Ovary (tissue), 7 donors: ENCODE measurements at regions not wholly inside any gene's neighbourhood (a gene's known extent, or its start where the extent isn't known, plus 50 kb on each side); places are given as distances from the start of the nearest gene placed in this dataset.

Experiments
- DNase-seq, 5 donors: peaks; one replicate each; pipeline ENCODE4 v3.0.0-alpha.2; 2019 to 2020
- H3K27ac ChIP-seq, 2 donors: fragments of 200-600 bp; one replicate each; pipeline versions ENCODE4 v1.5.1 to v1.8.0; 2019 to 2022
- H3K27me3 ChIP-seq: fragments of 200-600 bp; one replicate; pipeline ENCODE4 v1.8.0; 2022
- H3K36me3 ChIP-seq: fragments of 200-600 bp; sonication (generic); one replicate; pipeline ENCODE4 v1.5.1; 2019
- H3K4me1 ChIP-seq: one replicate; pipeline ENCODE4 v1.8.1; 2013; ENCODE audit warnings: mild to moderate bottlenecking, moderate library complexity; ENCODE audit not compliant: insufficient read depth
- H3K4me3 ChIP-seq: fragments of 200-600 bp; sonication (generic); one replicate; pipeline ENCODE4 v1.5.1; 2017
- H3K9me3 ChIP-seq, 2 donors: fragments of 200-600 bp in 1 of 2; sonication (generic) in 1 of 2; one replicate each; pipeline versions ENCODE4 v1.5.1 to v1.8.1; 2013 to 2019; ENCODE audit warnings: mild to moderate bottlenecking in 1 of 2, moderate library complexity in 1 of 2
- EP300 ChIP-seq: sonication (generic); formaldehyde crosslinking; IDR thresholded peaks from one replicate; pipeline ENCODE4 v1.6.1; 2017; ENCODE audit warnings: antibody characterized with exemption
- POLR2A ChIP-seq: fragments of 450-650 bp; IDR thresholded peaks from one replicate; pipeline ENCODE4 v1.6.1; 2017; ENCODE audit warnings: antibody characterized with exemption, mild to moderate bottlenecking, moderate library complexity
- WGBS, 3 donors: extraction: QIAGEN DNeasy Blood & Tissue Kit in 1 of 3; methylation state at CpG; one replicate each; pipeline versions ENCODE4 v1.1.5 to v1.1.7; 2013 to 2017; 5-methylcytosine and 5-hydroxymethylcytosine counted together
- intact Hi-C, 4 donors: fragments of 100-400 bp; cut with DNase I; formaldehyde crosslinking; loops; one replicate each; pipeline versions ENCODE4 v1.11.0 to v1.15.1; 2022 to 2023
- TF ChIP-seq, protein P1 (sequence below), 3 donors: fragments of 450-650 bp in 2 of 3; fragments of 200-600 bp in 1 of 3; IDR thresholded peaks; one replicate each; pipeline versions ENCODE4 v1.5.1 to v1.8.0; 2016 to 2022; ENCODE audit warnings: antibody characterized with exemption in 3 of 3, mild to moderate bottlenecking in 1 of 3
- donor health status: DM: no; HTN: no; CAD: no; lungs with moderate emphysema.
- donor health status: DM: no; HTN: no; CAD: no.
- donor health status: Bipolar disorder and iron deficiency.
- donor health status: DM: no; HTN: no; CAD: no.
- donor health status: DM: yes; HTN: yes; CAD: no.

DNA sequence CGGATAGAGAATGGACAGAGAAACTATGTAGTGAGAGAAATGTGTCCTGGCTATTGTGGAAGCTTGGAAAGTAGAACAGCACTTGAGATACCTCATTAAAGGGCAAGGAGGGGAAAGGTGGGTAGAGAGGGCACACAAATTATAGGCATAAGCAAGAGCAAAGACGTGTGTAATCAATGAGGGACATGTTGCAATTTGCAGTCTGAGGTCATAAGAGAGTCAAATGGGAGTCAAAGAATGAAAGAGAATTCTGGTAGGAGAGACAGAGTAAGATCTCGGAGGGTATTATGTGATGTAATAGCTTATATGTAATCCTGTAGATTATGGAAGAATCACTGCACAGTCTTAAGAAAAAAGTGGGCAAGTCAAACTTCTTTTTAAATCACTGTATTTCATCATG, 312.0 kb upstream of the RGMB start:
- Histone ChIP-seq H3K27me3 (no peaks in the 10 kb centered on the region), H3K36me3 (no peaks in the 10 kb centered on the region), H3K4me1 (no peaks in the 10 kb centered on the region), H3K9me3 (no peaks in the 10 kb centered on the region), H3K27ac (no peak overlapping the region), H3K4me3 (no peak overlapping the region)
- intact Hi-C loops = no loop called here
- TF ChIP-seq POLR2A (no peak), EP300 (no peak)
- TF ChIP-seq, protein P1, sequence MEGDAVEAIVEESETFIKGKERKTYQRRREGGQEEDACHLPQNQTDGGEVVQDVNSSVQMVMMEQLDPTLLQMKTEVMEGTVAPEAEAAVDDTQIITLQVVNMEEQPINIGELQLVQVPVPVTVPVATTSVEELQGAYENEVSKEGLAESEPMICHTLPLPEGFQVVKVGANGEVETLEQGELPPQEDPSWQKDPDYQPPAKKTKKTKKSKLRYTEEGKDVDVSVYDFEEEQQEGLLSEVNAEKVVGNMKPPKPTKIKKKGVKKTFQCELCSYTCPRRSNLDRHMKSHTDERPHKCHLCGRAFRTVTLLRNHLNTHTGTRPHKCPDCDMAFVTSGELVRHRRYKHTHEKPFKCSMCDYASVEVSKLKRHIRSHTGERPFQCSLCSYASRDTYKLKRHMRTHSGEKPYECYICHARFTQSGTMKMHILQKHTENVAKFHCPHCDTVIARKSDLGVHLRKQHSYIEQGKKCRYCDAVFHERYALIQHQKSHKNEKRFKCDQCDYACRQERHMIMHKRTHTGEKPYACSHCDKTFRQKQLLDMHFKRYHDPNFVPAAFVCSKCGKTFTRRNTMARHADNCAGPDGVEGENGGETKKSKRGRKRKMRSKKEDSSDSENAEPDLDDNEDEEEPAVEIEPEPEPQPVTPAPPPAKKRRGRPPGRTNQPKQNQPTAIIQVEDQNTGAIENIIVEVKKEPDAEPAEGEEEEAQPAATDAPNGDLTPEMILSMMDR (IDR thresholded peaks at IDR 0.05) = no peak
- WGBS, 3 donors = 67 to 75% (median 71%) methylated on average over 3 of the region's 3 CpGs
- DNase-seq = no peak

DNA sequence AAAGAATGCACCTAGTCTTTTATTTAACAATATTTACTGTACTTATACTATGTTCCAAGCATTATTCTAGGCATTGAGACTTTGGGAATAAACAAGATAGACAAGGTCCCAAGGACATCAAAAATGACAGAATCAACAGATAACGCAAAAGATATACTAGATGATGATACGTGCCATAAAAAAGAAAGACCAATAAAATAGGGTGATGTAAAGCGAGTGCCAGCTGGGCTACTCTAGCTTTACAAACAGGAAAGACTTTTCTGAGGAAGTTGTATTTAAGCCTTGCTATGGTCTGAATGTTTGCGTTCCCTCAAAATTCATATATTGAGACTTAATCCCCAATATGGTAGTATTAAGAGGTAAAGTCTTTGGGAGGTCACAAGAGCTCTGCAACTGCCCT, 310.2 kb upstream of the RGMB start:
- DNase-seq = no peak
- no peaks in the 10 kb centered on the region for H3K4me1 ChIP-seq
- H3K4me3 ChIP-seq = no peak overlapping the region
- no peaks in the 10 kb centered on the region for H3K36me3 ChIP-seq
- TF ChIP-seq POLR2A = no peak
- TF ChIP-seq, protein P1 (IDR thresholded peaks at IDR 0.05) = no peak
- no peak overlapping the region for H3K27ac ChIP-seq
- 93 to 96% (median 95%) methylated on average over 4 of the region's 4 CpGs for WGBS, 3 donors
- no peaks in the 10 kb centered on the region for H3K9me3 ChIP-seq
- intact Hi-C loops = no loop called here
- no peaks in the 10 kb centered on the region for H3K27me3 ChIP-seq

DNA sequence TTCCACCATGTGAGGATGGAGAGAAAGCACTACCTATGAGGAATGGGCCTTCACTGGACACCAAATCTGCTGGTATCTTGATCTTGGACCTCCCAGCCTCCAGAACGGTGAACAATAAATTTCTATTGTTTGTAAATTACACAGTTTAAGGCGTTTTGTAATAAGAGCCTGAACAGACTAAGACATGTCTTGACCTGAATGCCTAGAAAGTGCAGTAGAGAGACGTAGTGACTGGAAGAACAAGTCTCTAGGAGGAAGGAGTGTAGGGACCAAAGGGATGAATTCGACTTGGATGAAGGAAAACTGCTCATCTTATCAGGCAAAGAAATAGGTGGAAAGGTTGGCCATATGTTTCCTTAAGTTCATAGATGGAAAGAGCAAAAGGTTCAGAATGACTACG, 309.8 kb upstream of the RGMB start:
- H3K9me3 ChIP-seq = no peaks in the 10 kb centered on the region
- no peaks in the 10 kb centered on the region for H3K4me1 ChIP-seq
- 57 to 81% (median 65%) methylated on average over 5 of the region's 5 CpGs for WGBS, 3 donors
- no peak overlapping the region for H3K27ac ChIP-seq
- H3K36me3 ChIP-seq = no peaks in the 10 kb centered on the region
- no peak for DNase-seq
- H3K27me3 ChIP-seq = no peaks in the 10 kb centered on the region
- no peak overlapping the region for H3K4me3 ChIP-seq
- intact Hi-C loops = no loop called here
- TF ChIP-seq EP300 = no peak
- TF ChIP-seq, protein P1 (IDR thresholded peaks at IDR 0.05) = no peak
- TF ChIP-seq POLR2A = no peak

DNA sequence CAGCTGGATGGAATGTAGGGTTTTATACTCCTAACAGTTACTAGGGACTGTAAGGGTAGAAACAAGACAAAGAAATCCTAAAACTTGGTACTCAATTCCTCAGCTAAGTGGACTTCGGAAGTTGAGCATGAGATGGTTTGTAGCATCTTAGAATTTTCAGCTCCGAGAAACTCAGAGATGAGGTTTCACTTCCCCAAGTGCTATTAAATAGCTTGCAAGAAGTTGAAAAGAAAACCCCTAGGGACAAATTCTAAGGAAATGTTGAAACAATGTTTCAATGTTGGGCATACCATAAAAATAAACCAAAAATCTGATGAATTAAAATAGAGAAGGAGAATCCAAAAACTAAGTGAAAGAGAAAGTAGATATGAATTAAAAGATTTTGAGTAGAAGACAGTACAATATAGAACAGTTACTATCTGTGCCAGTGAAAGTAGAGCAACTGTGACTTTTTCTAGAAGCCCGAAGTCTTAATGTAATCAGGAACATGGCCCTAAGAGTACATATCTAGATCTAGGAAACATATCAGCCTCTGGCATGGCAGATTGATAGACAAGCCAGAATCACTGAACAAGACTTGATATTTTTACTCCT, 308.6 kb upstream of the RGMB start:
- Histone ChIP-seq H3K4me1 (no peaks in the 10 kb centered on the region), H3K27me3 (no peaks in the 10 kb centered on the region), H3K36me3 (no peaks in the 10 kb centered on the region), H3K9me3 (no peaks in the 10 kb centered on the region), H3K27ac (no peak overlapping the region), H3K4me3 (no peak overlapping the region)
- TF ChIP-seq POLR2A = no peak
- TF ChIP-seq, protein P1 (IDR thresholded peaks at IDR 0.05) = no peak
- no peak for TF ChIP-seq EP300
- 91 to 93% (median 92%) methylated on average over 3 of the region's 3 CpGs for WGBS, 3 donors
- intact Hi-C loops = no loop called here
- DNase-seq = no peak
